Esophagus muscularis mucosa (tissue), 4 donors: ENCODE measurements at regions not wholly inside any gene's neighbourhood (a gene's known extent, or its start where the extent isn't known, plus 50 kb on each side); places are given as distances from the start of the nearest gene placed in this dataset.

Experiments used
- DNase-seq: peaks from one replicate; pipeline ENCODE4 v3.0.0-alpha.2; 2017; ENCODE audit errors: extremely low spot score
- H3K27ac ChIP-seq, 4 donors: fragments of 200-600 bp; sonication (generic); replicated peaks in 1 of 4; 1 replicate in 3 of 4; 2 replicates in 1 of 4; pipeline ENCODE4 v1.5.1; 2016 to 2019; ENCODE audit warnings: mild to moderate bottlenecking in 1 of 4
- H3K27me3 ChIP-seq, 4 donors: fragments of 200-600 bp; sonication (generic); one replicate each; pipeline versions ENCODE4 v1.5.1 to v1.6.0; 2016 to 2019
- H3K36me3 ChIP-seq, 4 donors: fragments of 200-600 bp; sonication (generic); one replicate each; pipeline ENCODE4 v1.5.1; 2016 to 2019
- H3K4me1 ChIP-seq, 4 donors: fragments of 200-600 bp; sonication (generic); one replicate each; pipeline ENCODE4 v1.5.1; 2016 to 2019
- H3K4me3 ChIP-seq, 4 donors: fragments of 200-600 bp; sonication (generic); 1 replicate in 2 of 4; 2 replicates in 2 of 4; pipeline ENCODE4 v1.5.1; 2016 to 2019; ENCODE audit warnings: mild to moderate bottlenecking in 4 of 4, moderate library complexity in 1 of 4
- H3K9me3 ChIP-seq, 4 donors: fragments of 200-600 bp; sonication (generic); 1 replicate in 3 of 4; 2 replicates in 1 of 4; pipeline ENCODE4 v1.5.1; 2016 to 2019
- EP300 ChIP-seq: sonication (generic); formaldehyde crosslinking; IDR thresholded peaks from one replicate; pipeline ENCODE4 v1.6.1; 2017; ENCODE audit warnings: antibody characterized with exemption
- POLR2A ChIP-seq: fragments of 450-650 bp; IDR thresholded peaks from one replicate; pipeline ENCODE4 v1.6.1; 2017; ENCODE audit warnings: antibody characterized with exemption, moderate library complexity, mild to moderate bottlenecking, low read depth
- POLR2AphosphoS5 ChIP-seq, 2 donors: sonication (generic); formaldehyde crosslinking; IDR thresholded peaks; one replicate each; pipeline ENCODE4 v1.6.1; 2017; ENCODE audit warnings: antibody characterized with exemption in 2 of 2
- WGBS: methylation state at CpG from one replicate; pipeline ENCODE4 v1.1.5; 2018; 5-methylcytosine and 5-hydroxymethylcytosine counted together
- intact Hi-C: fragments of 100-400 bp; cut with DNase I; formaldehyde crosslinking; loops from one replicate; pipeline ENCODE4 v1.15.1; 2023
- TF ChIP-seq, protein P1 (sequence below), 3 experiments: fragments of 200-600 bp in 2 of 3; fragments of 450-650 bp in 1 of 3; sonication (generic) in 2 of 3; IDR thresholded peaks; one replicate each; pipeline ENCODE4 v1.5.1; 2017 to 2019; ENCODE audit warnings: antibody characterized with exemption in 3 of 3, mild to moderate bottlenecking in 2 of 3, moderate library complexity in 1 of 3

GRCh38 chr13:29935309-29935981, 85.0 kb upstream of the UBL3 start:
- no peaks in the 10 kb centered on the region for H3K27me3 ChIP-seq
- WGBS: 68% methylated on average over 6 of the region's 6 CpGs

GRCh38 chr13:29934531-29935308, 84.3 kb upstream of the UBL3 start:
- no peak overlapping the region for H3K4me3 ChIP-seq

More at GRCh38 chr13:29935309-29935981, 85.0 kb upstream of the UBL3 start:
- H3K36me3 ChIP-seq: no peaks in the 10 kb centered on the region
- H3K4me3 ChIP-seq: no peak overlapping the region
- intact Hi-C loops: no loop called here
- no peak for DNase-seq
- H3K4me1 ChIP-seq: no peaks in the 10 kb centered on the region
- TF ChIP-seq EP300 (no peak), POLR2A (no peak), POLR2AphosphoS5 (IDR thresholded peaks at IDR 0.05) (peak in 1 of 2 donors; percentile 27)
- TF ChIP-seq, protein P1, sequence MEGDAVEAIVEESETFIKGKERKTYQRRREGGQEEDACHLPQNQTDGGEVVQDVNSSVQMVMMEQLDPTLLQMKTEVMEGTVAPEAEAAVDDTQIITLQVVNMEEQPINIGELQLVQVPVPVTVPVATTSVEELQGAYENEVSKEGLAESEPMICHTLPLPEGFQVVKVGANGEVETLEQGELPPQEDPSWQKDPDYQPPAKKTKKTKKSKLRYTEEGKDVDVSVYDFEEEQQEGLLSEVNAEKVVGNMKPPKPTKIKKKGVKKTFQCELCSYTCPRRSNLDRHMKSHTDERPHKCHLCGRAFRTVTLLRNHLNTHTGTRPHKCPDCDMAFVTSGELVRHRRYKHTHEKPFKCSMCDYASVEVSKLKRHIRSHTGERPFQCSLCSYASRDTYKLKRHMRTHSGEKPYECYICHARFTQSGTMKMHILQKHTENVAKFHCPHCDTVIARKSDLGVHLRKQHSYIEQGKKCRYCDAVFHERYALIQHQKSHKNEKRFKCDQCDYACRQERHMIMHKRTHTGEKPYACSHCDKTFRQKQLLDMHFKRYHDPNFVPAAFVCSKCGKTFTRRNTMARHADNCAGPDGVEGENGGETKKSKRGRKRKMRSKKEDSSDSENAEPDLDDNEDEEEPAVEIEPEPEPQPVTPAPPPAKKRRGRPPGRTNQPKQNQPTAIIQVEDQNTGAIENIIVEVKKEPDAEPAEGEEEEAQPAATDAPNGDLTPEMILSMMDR (IDR thresholded peaks at IDR 0.05): no peak
- peaks cover 0 to 3% (median 0%) of the 10 kb centered on the region in 4 donors for H3K9me3 ChIP-seq
- H3K27ac ChIP-seq: no peak overlapping the region

GRCh38 chr13:29933401-29933800, 83.0 kb upstream of the UBL3 start:
- no peak overlapping the region for H3K4me3 ChIP-seq
- H3K27ac ChIP-seq: no peak overlapping the region
- no peak for TF ChIP-seq POLR2AphosphoS5 (IDR thresholded peaks at IDR 0.05)
- TF ChIP-seq EP300: no peak
- TF ChIP-seq, protein P1 (IDR thresholded peaks at IDR 0.05): no peak
- no peak for TF ChIP-seq POLR2A
- WGBS: 95% methylated on average over 6 of the region's 6 CpGs
- H3K4me1 ChIP-seq: no peaks in the 10 kb centered on the region
- H3K36me3 ChIP-seq: no peaks in the 10 kb centered on the region
- intact Hi-C loops: no loop called here
- no peak for DNase-seq
- no peaks in the 10 kb centered on the region for H3K27me3 ChIP-seq
- peaks cover 0 to 3% (median 0%) of the 10 kb centered on the region in 4 donors for H3K9me3 ChIP-seq

More at GRCh38 chr13:29934531-29935308, 84.3 kb upstream of the UBL3 start:
- no peak for TF ChIP-seq POLR2A
- no peak for DNase-seq
- peaks cover 0 to 3% (median 0%) of the 10 kb centered on the region in 4 donors for H3K9me3 ChIP-seq
- H3K27ac ChIP-seq: no peak overlapping the region
- intact Hi-C loops: no loop called here
- 89% methylated on average over 7 of the region's 7 CpGs for WGBS
- no peaks in the 10 kb centered on the region for H3K36me3 ChIP-seq
- H3K27me3 ChIP-seq: no peaks in the 10 kb centered on the region
- H3K4me1 ChIP-seq: no peaks in the 10 kb centered on the region

- H3K27ac ChIP-seq: no peak overlapping the region
- intact Hi-C loops: no loop called here
- no peaks in the 10 kb centered on the region for H3K27me3 ChIP-seq
- no peak overlapping the region for H3K4me3 ChIP-seq
- TF ChIP-seq, protein P1 (IDR thresholded peaks at IDR 0.05): no peak
- TF ChIP-seq POLR2AphosphoS5 (IDR thresholded peaks at IDR 0.05): no peak
- TF ChIP-seq EP300: no peak
- TF ChIP-seq POLR2A: no peak
- no peak for DNase-seq
- peaks cover 0 to 3% (median 0%) of the 10 kb centered on the region in 4 donors for H3K9me3 ChIP-seq
- H3K4me1 ChIP-seq: no peaks in the 10 kb centered on the region
- no peaks in the 10 kb centered on the region for H3K36me3 ChIP-seq
Observed at GRCh38 chr13:29931696-29932095, 81.3 kb upstream of the UBL3 start.
